Trophoblast cell (in vitro differentiated cells and primary cell): ENCODE measurements at regions not wholly inside any gene's neighbourhood (a gene's known extent, or its start where the extent isn't known, plus 50 kb on each side); places are given as distances from the start of the nearest gene placed in this dataset.

Source experiments
- DNase-seq, 2 donors: peaks; one replicate each; pipeline ENCODE4 v3.0.0-alpha.2; 2016
- H2AFZ ChIP-seq: 2 replicates; pipeline ENCODE4 v1.6.1; 2013; ENCODE audit warnings: low read length, moderate library complexity, mild to moderate bottlenecking; ENCODE audit not compliant: insufficient read depth, poor library complexity
- H2AK5ac ChIP-seq: 2 replicates; pipeline ENCODE4 v1.6.1; 2013; ENCODE audit warnings: mild to moderate bottlenecking, low read length
- H2BK120ac ChIP-seq: 2 replicates; pipeline ENCODE4 v1.6.1; 2013; ENCODE audit warnings: low read length, mild to moderate bottlenecking, moderate library complexity; ENCODE audit not compliant: insufficient read depth, poor library complexity
- H2BK12ac ChIP-seq: 2 replicates; pipeline ENCODE4 v1.6.1; 2013; ENCODE audit warnings: mild to moderate bottlenecking, low read length, moderate library complexity
- H2BK5ac ChIP-seq: 2 replicates; pipeline ENCODE4 v1.6.1; 2013; ENCODE audit warnings: low read length, low read depth, moderate library complexity, mild to moderate bottlenecking; ENCODE audit not compliant: poor library complexity
- H3K14ac ChIP-seq: 2 replicates; pipeline ENCODE4 v1.6.1; 2013; ENCODE audit warnings: mild to moderate bottlenecking, low read length
- H3K18ac ChIP-seq: 2 replicates; pipeline ENCODE4 v1.6.1; 2013; ENCODE audit warnings: mild to moderate bottlenecking, low read length
- H3K23ac ChIP-seq: 2 replicates; pipeline ENCODE4 v1.6.1; 2013; ENCODE audit warnings: low read length
- H3K27ac ChIP-seq: 2 replicates; pipeline ENCODE4 v1.5.1; 2013; ENCODE audit warnings: low read depth, mild to moderate bottlenecking, inconsistent platforms, low read length, moderate library complexity
- H3K27me3 ChIP-seq: 2 replicates; pipeline ENCODE4 v1.6.1; 2013; ENCODE audit warnings: inconsistent platforms, mild to moderate bottlenecking, low read length, moderate library complexity; ENCODE audit not compliant: insufficient read depth
- H3K36me3 ChIP-seq, 2 experiments: 1 replicate in 1 of 2; 2 replicates in 1 of 2; pipeline ENCODE4 v1.6.1; 2013; ENCODE audit warnings: low read length in 2 of 2, mild to moderate bottlenecking in 2 of 2, moderate library complexity in 1 of 2; ENCODE audit not compliant: insufficient read depth in 2 of 2, control insufficient read depth in 1 of 2
- H3K4ac ChIP-seq: 2 replicates; pipeline ENCODE4 v1.6.1; 2013; ENCODE audit warnings: low read depth, mild to moderate bottlenecking, low read length, moderate library complexity
- H3K4me1 ChIP-seq, 2 experiments: 1 replicate in 1 of 2; 2 replicates in 1 of 2; pipeline ENCODE4 v1.6.1; 2013; ENCODE audit warnings: low read length in 2 of 2, mild to moderate bottlenecking in 2 of 2, moderate library complexity in 1 of 2; ENCODE audit not compliant: insufficient read depth in 2 of 2, control insufficient read depth in 1 of 2
- H3K4me2 ChIP-seq: 2 replicates; pipeline ENCODE4 v1.6.1; 2013; ENCODE audit warnings: inconsistent platforms, mild to moderate bottlenecking, low read length, moderate library complexity
- H3K4me3 ChIP-seq: 2 replicates; pipeline ENCODE4 v1.5.1; 2013; ENCODE audit warnings: mild to moderate bottlenecking, low read depth, low read length, inconsistent platforms
- H3K79me1 ChIP-seq: one replicate; pipeline ENCODE4 v1.6.1; 2013; ENCODE audit warnings: low read length
- H3K79me2 ChIP-seq: 2 replicates; pipeline ENCODE4 v1.6.1; 2013; ENCODE audit warnings: low read length, mild to moderate bottlenecking; ENCODE audit not compliant: control insufficient read depth, insufficient read depth, poor library complexity
- H3K9ac ChIP-seq: 2 replicates; pipeline ENCODE4 v1.6.1; 2013; ENCODE audit warnings: mild to moderate bottlenecking, low read length
- H3K9me3 ChIP-seq: 2 replicates; pipeline ENCODE4 v1.6.1; 2013; ENCODE audit warnings: low read depth, mild to moderate bottlenecking, control low read depth, inconsistent platforms, low read length; ENCODE audit not compliant: insufficient read depth
- H4K12ac ChIP-seq: 2 replicates; pipeline ENCODE4 v1.6.1; 2013; ENCODE audit warnings: low read depth, mild to moderate bottlenecking, low read length, moderate library complexity
- H4K8ac ChIP-seq: 2 replicates; pipeline ENCODE4 v1.6.1; 2013; ENCODE audit warnings: low read depth, mild to moderate bottlenecking, low read length, moderate library complexity
- H4K91ac ChIP-seq: one replicate; pipeline ENCODE4 v1.6.1; 2013; ENCODE audit warnings: low read depth, mild to moderate bottlenecking, low read length, moderate library complexity
- WGBS: extraction: QIAGEN DNeasy Blood & Tissue Kit; methylation state at CpG from one replicate; pipeline ENCODE4 v1.1.7; 2013; ENCODE audit warnings: missing lambda C conversion rate; ENCODE audit not compliant: insufficient read length, insufficient coverage; ENCODE audit errors: extremely low coverage; 5-methylcytosine and 5-hydroxymethylcytosine counted together

GRCh38 chr5:5805916-5806315, 383.4 kb downstream of the ICE1 start:
- Histone ChIP-seq H3K79me1 (no peaks in the 10 kb centered on the region), H3K14ac (no peak overlapping the region), H3K36me3 (no peaks in the 10 kb centered on the region), H3K23ac (no peak overlapping the region), H4K8ac (no peak overlapping the region), H3K4me1 (no peaks in the 10 kb centered on the region), H3K4ac (no peak overlapping the region), H2BK120ac (no peak overlapping the region), H3K18ac (no peak overlapping the region), H3K27ac (no peak overlapping the region), H4K91ac (no peak overlapping the region), H3K27me3 (no peaks in the 10 kb centered on the region), H2BK5ac (no peak overlapping the region), H3K79me2 (no peaks in the 10 kb centered on the region), H2AK5ac (no peak overlapping the region), H2AFZ (no peak overlapping the region), H2BK12ac (no peak overlapping the region), H4K12ac (no peak overlapping the region), H3K9me3 (peaks cover 3% of the 10 kb centered on the region), H3K4me3 (no peak overlapping the region), H3K4me2 (no peak overlapping the region), H3K9ac (no peak overlapping the region)
- no CpG with 5 or more reads among the region's 7 CpGs for WGBS
- DNase-seq: no peak

DNA sequence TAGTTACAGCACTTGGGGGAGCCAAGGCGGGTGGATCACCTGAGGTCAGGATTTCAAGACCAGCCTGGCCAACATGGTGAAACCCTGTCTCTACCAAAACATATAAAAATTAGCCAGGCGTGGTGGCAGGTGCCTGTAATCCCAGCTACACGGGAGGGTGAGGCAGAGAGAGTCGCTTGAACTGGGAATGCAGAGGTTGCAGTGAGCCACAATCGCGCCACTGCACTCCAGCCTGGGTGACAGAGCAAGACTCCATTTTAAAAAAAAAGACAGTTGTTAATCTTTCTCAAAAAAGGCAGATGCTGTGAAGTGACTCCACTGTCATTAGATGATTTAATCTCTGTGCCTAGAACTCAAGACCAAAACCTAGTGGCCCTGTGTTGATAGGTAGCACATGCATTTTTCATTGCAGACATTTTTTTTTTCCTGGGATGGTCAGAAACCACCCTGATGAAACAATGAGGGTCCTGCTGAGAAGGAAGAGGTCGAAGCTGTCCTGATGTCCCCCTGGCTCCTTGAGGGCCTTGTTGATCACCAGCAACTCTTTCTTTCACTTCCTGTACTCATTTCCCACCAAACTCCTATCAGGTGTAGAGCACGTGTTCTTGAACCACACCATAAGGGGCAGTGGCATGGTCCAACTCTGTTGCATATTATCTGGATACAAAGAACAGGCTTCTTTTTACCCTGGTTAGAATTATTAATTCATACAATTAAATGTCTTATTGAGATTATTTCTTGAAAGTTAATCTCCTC, 382.2 kb downstream of the ICE1 start:
- no peak overlapping the region for H2BK120ac ChIP-seq
- H3K18ac ChIP-seq: no peak overlapping the region
- H2AK5ac ChIP-seq: no peak overlapping the region
- DNase-seq: no peak
- H3K9me3 ChIP-seq: peaks cover 3% of the 10 kb centered on the region
- H3K79me2 ChIP-seq: no peaks in the 10 kb centered on the region
- no peak overlapping the region for H2AFZ ChIP-seq
- H3K79me1 ChIP-seq: no peaks in the 10 kb centered on the region
- no peak overlapping the region for H3K27ac ChIP-seq
- H4K91ac ChIP-seq: no peak overlapping the region
- H3K27me3 ChIP-seq: no peaks in the 10 kb centered on the region
- no peak overlapping the region for H3K14ac ChIP-seq
- no peak overlapping the region for H4K8ac ChIP-seq
- no peak overlapping the region for H4K12ac ChIP-seq
- no peak overlapping the region for H3K4me2 ChIP-seq
- no peaks in the 10 kb centered on the region for H3K4me1 ChIP-seq
- H3K36me3 ChIP-seq: no peaks in the 10 kb centered on the region
- no peak overlapping the region for H2BK5ac ChIP-seq
- no peak overlapping the region for H3K9ac ChIP-seq
- WGBS: no CpG with 5 or more reads among the region's 8 CpGs
- H2BK12ac ChIP-seq: no peak overlapping the region
- H3K4ac ChIP-seq: no peak overlapping the region
- H3K23ac ChIP-seq: no peak overlapping the region
- H3K4me3 ChIP-seq: no peak overlapping the region

DNA sequence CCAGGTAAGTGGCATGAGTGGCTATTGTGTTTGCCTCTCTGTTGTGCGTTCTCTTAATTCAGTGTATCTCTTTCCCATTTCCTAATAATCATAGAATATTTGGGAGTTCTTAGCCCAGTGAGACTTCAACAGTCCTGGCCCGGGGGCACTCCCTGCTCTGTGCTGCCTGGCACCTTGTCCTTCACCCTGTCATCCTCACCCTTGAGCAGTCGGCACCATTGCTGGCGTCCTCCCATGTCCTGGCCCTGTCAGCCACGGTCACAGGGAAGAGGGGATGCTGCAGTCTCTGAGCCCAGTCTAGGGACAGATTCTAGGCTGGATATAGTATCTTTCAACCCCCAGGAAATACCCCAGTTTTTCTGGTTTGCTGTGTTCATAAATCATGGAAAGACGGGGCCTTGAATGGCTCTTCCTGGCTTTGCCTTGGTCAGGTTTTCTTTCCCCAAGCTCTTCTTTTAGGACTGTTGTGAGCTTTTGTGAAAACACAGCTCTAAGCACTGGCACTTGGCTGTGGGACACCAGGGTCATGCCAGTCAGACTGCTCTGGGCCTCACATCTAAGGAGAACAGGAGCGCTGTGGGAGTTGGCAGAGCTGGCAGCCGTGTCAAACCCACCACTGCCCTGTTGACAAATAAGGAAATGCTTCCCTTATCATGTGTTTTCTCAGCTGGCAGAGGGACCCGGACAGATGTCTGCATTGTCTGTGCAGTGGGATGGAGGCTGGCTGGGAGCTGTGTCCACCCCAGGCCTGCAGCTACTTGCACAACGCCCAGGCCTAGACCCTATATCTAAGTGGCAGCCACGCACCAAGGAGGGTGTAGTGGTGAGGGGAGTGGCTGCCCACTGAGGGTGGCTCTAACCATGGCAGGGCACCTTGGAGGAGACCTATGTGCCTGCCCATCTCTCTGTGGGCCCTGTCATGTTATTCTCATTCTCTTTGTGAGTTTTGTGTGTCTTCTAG, 378.6 kb downstream of the ICE1 start:
- H2AFZ ChIP-seq: no peak overlapping the region
- no peak overlapping the region for H3K4ac ChIP-seq
- H4K8ac ChIP-seq: no peak overlapping the region
- H3K4me1 ChIP-seq: no peaks in the 10 kb centered on the region
- H3K14ac ChIP-seq: no peak overlapping the region
- no peaks in the 10 kb centered on the region for H3K79me1 ChIP-seq
- no CpG with 5 or more reads among the region's 11 CpGs for WGBS
- no peak overlapping the region for H3K23ac ChIP-seq
- H2BK5ac ChIP-seq: no peak overlapping the region
- H3K4me3 ChIP-seq: peak overlapping the region; percentile 9
- H4K12ac ChIP-seq: no peak overlapping the region
- H3K9me3 ChIP-seq: peaks cover 3% of the 10 kb centered on the region
- no peak overlapping the region for H3K18ac ChIP-seq
- H2BK12ac ChIP-seq: no peak overlapping the region
- no peak overlapping the region for H2AK5ac ChIP-seq
- H4K91ac ChIP-seq: no peak overlapping the region
- no peak overlapping the region for H3K27ac ChIP-seq
- H3K36me3 ChIP-seq: no peaks in the 10 kb centered on the region
- H3K79me2 ChIP-seq: no peaks in the 10 kb centered on the region
- no peak for DNase-seq
- no peaks in the 10 kb centered on the region for H3K27me3 ChIP-seq
- H2BK120ac ChIP-seq: no peak overlapping the region
- peak overlapping the region; percentile 36 for H3K9ac ChIP-seq
- no peak overlapping the region for H3K4me2 ChIP-seq

DNA sequence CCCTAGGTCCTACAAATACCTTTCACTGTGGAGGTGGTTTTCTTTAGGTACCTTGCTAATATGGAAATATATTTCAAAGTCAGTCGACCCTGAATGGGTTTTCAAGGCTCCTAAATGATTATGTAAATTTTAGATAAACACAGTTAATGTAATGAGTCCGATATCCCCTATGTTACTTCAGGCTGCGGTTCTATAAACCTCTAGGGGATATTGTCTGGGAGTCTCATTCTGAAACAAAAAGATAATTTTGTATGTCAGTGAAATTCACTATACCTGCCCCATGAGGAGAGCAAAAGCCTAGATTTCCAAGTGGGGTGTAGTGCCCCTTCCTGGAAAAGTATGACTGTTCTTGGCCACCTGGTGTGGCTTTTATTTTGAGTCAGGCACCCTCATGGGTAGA, 377.3 kb downstream of the ICE1 start:
- H3K36me3 ChIP-seq: no peaks in the 10 kb centered on the region
- H3K4me1 ChIP-seq: no peaks in the 10 kb centered on the region
- WGBS: no CpG with 5 or more reads among the region's 3 CpGs
- no peak overlapping the region for H2AFZ ChIP-seq
- H4K12ac ChIP-seq: no peak overlapping the region
- no peak overlapping the region for H3K23ac ChIP-seq
- no peak overlapping the region for H3K27ac ChIP-seq
- H3K9ac ChIP-seq: no peak overlapping the region
- no peak overlapping the region for H2BK12ac ChIP-seq
- no peak overlapping the region for H4K8ac ChIP-seq
- no peak overlapping the region for H3K4ac ChIP-seq
- no peak overlapping the region for H2BK120ac ChIP-seq
- no peak overlapping the region for H3K14ac ChIP-seq
- no peak overlapping the region for H3K4me3 ChIP-seq
- H3K18ac ChIP-seq: no peak overlapping the region
- H2AK5ac ChIP-seq: no peak overlapping the region
- H3K79me1 ChIP-seq: no peaks in the 10 kb centered on the region
- DNase-seq: no peak
- H3K4me2 ChIP-seq: no peak overlapping the region
- no peaks in the 10 kb centered on the region for H3K79me2 ChIP-seq
- H2BK5ac ChIP-seq: no peak overlapping the region
- no peaks in the 10 kb centered on the region for H3K27me3 ChIP-seq
- no peak overlapping the region for H4K91ac ChIP-seq
- H3K9me3 ChIP-seq: peaks cover 3% of the 10 kb centered on the region
